DND-41 (cell line): ENCODE measurements at regions not wholly inside any gene's neighbourhood (a gene's known extent, or its start where the extent isn't known, plus 50 kb on each side); places are given as distances from the start of the nearest gene placed in this dataset.

Experiments used
- ATAC-seq: fragments of 200-7000 bp; cut with Tn5 transposase; 3 replicates; pipeline ENCODE4 v1.9.1; 2021; ENCODE audit warnings: low read depth; ENCODE audit not compliant: insufficient read depth
- DNase-seq: peaks from one replicate; pipeline ENCODE4 v3.0.0-alpha.2; 2020
- H2AFZ ChIP-seq: 2 replicates; pipeline ENCODE4 v1.6.0; 2012; ENCODE audit warnings: low read depth, low read length
- H3K27ac ChIP-seq: 2 replicates; pipeline ENCODE4 v1.5.1; 2012; ENCODE audit warnings: low read length, inconsistent platforms
- H3K27me3 ChIP-seq: fragments of 200-600 bp; sonication (generic); 2 replicates; pipeline ENCODE4 v1.6.0; 2012; ENCODE audit warnings: low read length, mild to moderate bottlenecking, inconsistent platforms; ENCODE audit not compliant: insufficient read depth, poor library complexity
- H3K36me3 ChIP-seq: 2 replicates; pipeline ENCODE4 v1.5.1; 2012; ENCODE audit warnings: low read length, inconsistent platforms; ENCODE audit not compliant: insufficient read depth
- H3K4me1 ChIP-seq: 2 replicates; pipeline ENCODE4 v1.5.1; 2012; ENCODE audit warnings: mild to moderate bottlenecking, low read length; ENCODE audit not compliant: insufficient read depth
- H3K4me2 ChIP-seq: 2 replicates; pipeline ENCODE4 v1.6.0; 2012; ENCODE audit warnings: mild to moderate bottlenecking, moderate library complexity, low read length, inconsistent platforms; ENCODE audit not compliant: insufficient read depth
- H3K4me3 ChIP-seq, 2 experiments: fragments of 200-600 bp in 1 of 2; shearing (Covaris generic) in 1 of 2; 2 replicates each; pipeline ENCODE4 v1.5.1; 2012 to 2016; ENCODE audit warnings: inconsistent platforms in 2 of 2, low read length in 2 of 2, mild to moderate bottlenecking in 2 of 2, low read depth in 1 of 2, moderate library complexity in 1 of 2
- H3K79me2 ChIP-seq: 2 replicates; pipeline ENCODE4 v1.6.0; 2012; ENCODE audit warnings: low read length, inconsistent platforms; ENCODE audit not compliant: insufficient read depth
- H3K9ac ChIP-seq: 2 replicates; pipeline ENCODE4 v1.6.0; 2012; ENCODE audit warnings: low read depth, mild to moderate bottlenecking, inconsistent platforms, low read length, moderate library complexity
- H3K9me3 ChIP-seq: 2 replicates; pipeline ENCODE4 v1.5.1; 2012; ENCODE audit warnings: low read length, moderate library complexity, mild to moderate bottlenecking, inconsistent platforms; ENCODE audit not compliant: insufficient read depth, severe bottlenecking
- H4K20me1 ChIP-seq: 2 replicates; pipeline ENCODE4 v1.6.0; 2012; ENCODE audit warnings: low read length; ENCODE audit not compliant: insufficient read depth
- EZH2 ChIP-seq: IDR thresholded peaks from 3 replicates; pipeline ENCODE4 v1.6.1; 2012; ENCODE audit warnings: borderline replicate concordance, low read depth, mild to moderate bottlenecking, moderate library complexity, low read length, inconsistent platforms; ENCODE audit not compliant: severe bottlenecking
- TF ChIP-seq, protein P1 (sequence below): IDR thresholded peaks from 2 replicates; pipeline ENCODE4 v1.5.1; 2012; ENCODE audit warnings: borderline replicate concordance, low read length, moderate library complexity, mild to moderate bottlenecking; ENCODE audit not compliant: poor library complexity, severe bottlenecking; ENCODE audit errors: extremely low read depth

DNA sequence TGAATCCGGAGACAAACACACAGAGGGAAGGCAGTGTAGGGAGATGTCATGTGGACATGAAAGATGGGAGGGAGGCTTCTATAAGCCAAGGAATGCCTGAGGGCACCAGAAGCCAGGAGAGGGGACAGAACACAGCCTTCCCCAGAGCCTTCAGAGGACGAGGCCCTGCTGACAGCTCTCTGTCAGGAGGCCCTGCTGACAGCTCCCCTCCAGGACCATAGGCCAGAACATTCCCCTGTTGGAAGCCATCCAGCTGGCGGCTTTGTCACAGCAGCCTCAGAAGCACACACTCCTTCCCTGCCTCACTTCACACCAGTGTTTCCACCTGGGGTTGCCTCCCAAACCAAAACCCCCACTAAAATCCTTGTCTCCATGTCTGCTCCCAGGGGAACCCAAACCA, 171.3 kb upstream of the ID2 start:
- Histone ChIP-seq H3K4me3 (no peak overlapping the region), H3K4me1 (peaks cover 31% of the 10 kb centered on the region), H3K36me3 (no peaks in the 10 kb centered on the region), H3K27me3 (no peaks in the 10 kb centered on the region), H4K20me1 (no peaks in the 10 kb centered on the region), H3K27ac (no peak overlapping the region), H2AFZ (no peak overlapping the region), H3K9ac (no peak overlapping the region), H3K9me3 (peaks cover 22% of the 10 kb centered on the region), H3K4me2 (no peak overlapping the region), H3K79me2 (no peaks in the 10 kb centered on the region)
- TF ChIP-seq, protein P1, sequence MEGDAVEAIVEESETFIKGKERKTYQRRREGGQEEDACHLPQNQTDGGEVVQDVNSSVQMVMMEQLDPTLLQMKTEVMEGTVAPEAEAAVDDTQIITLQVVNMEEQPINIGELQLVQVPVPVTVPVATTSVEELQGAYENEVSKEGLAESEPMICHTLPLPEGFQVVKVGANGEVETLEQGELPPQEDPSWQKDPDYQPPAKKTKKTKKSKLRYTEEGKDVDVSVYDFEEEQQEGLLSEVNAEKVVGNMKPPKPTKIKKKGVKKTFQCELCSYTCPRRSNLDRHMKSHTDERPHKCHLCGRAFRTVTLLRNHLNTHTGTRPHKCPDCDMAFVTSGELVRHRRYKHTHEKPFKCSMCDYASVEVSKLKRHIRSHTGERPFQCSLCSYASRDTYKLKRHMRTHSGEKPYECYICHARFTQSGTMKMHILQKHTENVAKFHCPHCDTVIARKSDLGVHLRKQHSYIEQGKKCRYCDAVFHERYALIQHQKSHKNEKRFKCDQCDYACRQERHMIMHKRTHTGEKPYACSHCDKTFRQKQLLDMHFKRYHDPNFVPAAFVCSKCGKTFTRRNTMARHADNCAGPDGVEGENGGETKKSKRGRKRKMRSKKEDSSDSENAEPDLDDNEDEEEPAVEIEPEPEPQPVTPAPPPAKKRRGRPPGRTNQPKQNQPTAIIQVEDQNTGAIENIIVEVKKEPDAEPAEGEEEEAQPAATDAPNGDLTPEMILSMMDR, result no peak
- DNase-seq (no peak), ATAC-seq (no peak)

DNA sequence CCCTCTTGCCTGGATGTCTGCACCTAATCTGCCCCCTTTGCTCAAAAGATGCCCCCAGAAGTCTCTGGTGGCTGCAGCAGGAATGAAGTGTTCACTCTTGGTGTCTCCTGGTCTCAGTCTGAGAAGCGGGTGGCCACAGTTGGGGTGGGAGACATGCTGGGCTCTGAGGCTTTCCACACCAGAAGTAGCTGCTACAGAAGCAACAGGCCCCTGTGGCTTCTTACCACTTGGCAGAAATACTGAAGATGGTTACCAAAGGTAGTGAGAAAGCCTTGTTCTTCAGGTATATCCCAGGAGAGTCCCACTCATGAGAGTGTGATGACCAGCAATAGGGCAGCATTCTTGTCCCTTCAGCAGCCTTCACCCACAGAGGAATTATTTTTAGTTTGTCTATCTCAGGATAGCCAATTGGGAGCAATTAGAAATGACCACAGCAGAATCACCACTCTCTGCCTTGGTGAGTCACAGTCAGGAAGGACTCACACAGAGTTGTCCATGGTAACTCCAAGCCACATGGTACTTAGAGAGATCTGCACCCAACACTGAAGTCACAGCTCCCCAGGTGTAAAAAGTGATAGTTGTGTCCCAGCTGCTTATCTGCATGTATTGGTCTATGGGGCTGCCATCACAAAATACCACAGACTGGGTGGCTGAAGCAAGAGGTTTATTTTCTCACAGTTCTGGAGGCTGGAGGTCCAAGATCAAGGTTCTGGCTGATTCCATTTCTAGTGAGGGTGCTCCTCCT, 169.8 kb upstream of the ID2 start:
- Histone ChIP-seq H3K4me1 (peaks cover 40% of the 10 kb centered on the region), H2AFZ (no peak overlapping the region), H3K27me3 (no peaks in the 10 kb centered on the region), H4K20me1 (no peaks in the 10 kb centered on the region), H3K27ac (no peak overlapping the region), H3K9me3 (peaks cover 18% of the 10 kb centered on the region), H3K4me3 (no peak overlapping the region), H3K79me2 (no peaks in the 10 kb centered on the region), H3K36me3 (no peaks in the 10 kb centered on the region), H3K9ac (no peak overlapping the region), H3K4me2 (no peak overlapping the region)
- ATAC-seq (no peak), DNase-seq (no peak)
- TF ChIP-seq EZH2, result no peak
- TF ChIP-seq, protein P1, result no peak

DNA sequence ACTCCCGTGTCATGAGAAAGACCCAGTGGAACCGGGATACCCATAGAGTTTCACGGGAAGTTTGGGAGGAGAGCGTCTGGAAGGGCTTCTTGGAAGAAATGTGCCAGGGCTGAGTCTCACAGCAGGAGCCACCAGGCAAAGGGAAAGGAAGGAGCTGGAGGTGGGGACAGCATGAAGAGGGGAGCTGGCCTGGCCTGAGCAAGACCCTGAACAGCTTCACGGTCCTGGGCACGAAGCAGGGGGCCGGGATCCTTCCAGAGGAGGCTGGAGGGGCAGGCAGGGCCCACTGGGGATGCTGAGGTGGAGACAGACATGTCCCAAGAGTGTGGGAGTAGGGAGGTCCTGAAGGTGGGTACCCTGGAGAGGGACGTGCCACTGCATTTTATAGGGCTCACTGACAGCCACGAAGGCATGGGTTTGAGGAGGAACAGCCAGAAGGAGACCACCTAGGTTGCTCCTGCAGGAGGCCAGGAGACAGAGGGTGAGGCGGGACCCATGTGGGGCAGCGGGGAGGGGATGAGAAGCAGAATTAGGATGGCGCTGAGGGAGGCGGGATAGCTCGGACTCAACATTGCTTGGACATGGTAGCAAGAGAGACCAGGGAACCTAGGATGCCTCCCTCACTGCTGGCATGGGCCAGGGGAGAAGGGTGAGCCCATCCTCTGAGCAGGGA, 168.1 kb upstream of the ID2 start:
- H3K36me3 ChIP-seq, result no peaks in the 10 kb centered on the region
- DNase-seq (no peak), ATAC-seq (no peak)
- peaks cover 40% of the 10 kb centered on the region for H3K4me1 ChIP-seq
- H3K27ac ChIP-seq, result peak overlapping the region; percentile 34
- H3K4me3 ChIP-seq, result no peak overlapping the region; a peak in 1 of 4 replicates
- no peak overlapping the region for H3K9ac ChIP-seq
- no peaks in the 10 kb centered on the region for H3K79me2 ChIP-seq
- H2AFZ ChIP-seq, result no peak overlapping the region
- no peaks in the 10 kb centered on the region for H3K27me3 ChIP-seq
- H3K4me2 ChIP-seq, result no peak overlapping the region
- no peak for TF ChIP-seq EZH2
- TF ChIP-seq, protein P1, result no peak
- peaks cover 15% of the 10 kb centered on the region for H3K9me3 ChIP-seq
- no peaks in the 10 kb centered on the region for H4K20me1 ChIP-seq
